ENCODE measurements at regions not wholly inside any gene's neighbourhood (a gene's known extent, or its start where the extent isn't known, plus 50 kb on each side); places are given as distances from the start of the nearest gene placed in this dataset.

DNA sequence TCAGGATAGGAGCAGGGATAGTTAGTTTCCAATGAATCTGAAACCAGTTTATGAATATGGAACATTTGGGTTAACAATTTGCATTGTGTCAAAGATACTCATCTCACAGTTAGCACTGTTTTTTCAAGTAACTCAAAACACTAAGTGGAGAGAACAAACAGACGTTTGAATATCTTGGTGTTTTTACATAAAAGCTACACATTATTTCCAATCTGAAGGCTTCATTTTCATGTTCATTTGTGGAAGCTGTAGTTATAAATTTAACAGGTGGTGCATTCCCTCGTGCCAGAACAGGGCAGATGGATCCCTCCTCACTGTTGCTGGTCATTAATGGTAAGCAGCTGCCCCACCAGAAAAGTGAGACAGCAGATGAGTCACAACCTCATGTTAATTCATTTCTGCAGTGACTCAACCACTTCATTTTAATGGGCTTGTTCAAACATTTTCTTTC lies 286.9 kb downstream of the TMX3 start:
- DNase-seq (ENCODE audit: low read depth in 1 of 2, low spot score in 2 of 2) (no peak), FAIRE-seq (no peak)
- Histone ChIP-seq H3K4me3 (ENCODE audit: extremely low read depth in 1 of 4, insufficient read depth in 2 of 4, low read depth in 3 of 4, low read length in 4 of 4) (no peak overlapping the region), H3K4ac (replicated peaks; ENCODE audit: insufficient read length, low read depth, low read length) (no peak overlapping the region), H3K79me1 (ENCODE audit: low read depth, low read length) (no peaks in the 10 kb centered on the region), H3K79me2 (ENCODE audit: control insufficient read depth in 1 of 2, insufficient read depth in 2 of 2, low read length in 2 of 2) (no peaks in the 10 kb centered on the region), H2BK5ac (ENCODE audit: low read depth, low read length) (no peak overlapping the region), H3K27ac (ENCODE audit: low read depth, low read length) (no peak overlapping the region), H3K4me2 (ENCODE audit: insufficient read depth in 1 of 2, low read depth in 2 of 2, low read length in 2 of 2) (no peak overlapping the region), H4K20me1 (replicated peaks in 1 of 2; ENCODE audit: control insufficient read depth in 1 of 2, insufficient read depth in 2 of 2, low read length in 2 of 2) (no peaks in the 10 kb centered on the region), H4K91ac (replicated peaks; ENCODE audit: insufficient read length, low read length) (no peak overlapping the region), H2AFZ (ENCODE audit: low read length) (no peak overlapping the region), H3K4me1 (replicated peaks in 1 of 4; ENCODE audit: control insufficient read depth in 3 of 4, insufficient read depth in 4 of 4, low read length in 3 of 4) (no peaks in the 10 kb centered on the region), H3K56ac (replicated peaks; ENCODE audit: insufficient read length, low read depth, low read length) (no peak overlapping the region), H3K9me3 (ENCODE audit: insufficient read depth in 2 of 2, low read depth in 1 of 2, low read length in 1 of 2) (no peaks in the 10 kb centered on the region), H3K9ac (replicated peaks in 1 of 4; ENCODE audit: extremely low read depth in 1 of 4, low read depth in 3 of 4, low read length in 3 of 4) (no peak overlapping the region), H3K23me2 (ENCODE audit: low read depth, low read length) (no peaks in the 10 kb centered on the region), H3K18ac (ENCODE audit: extremely low read depth, low read length) (no peak overlapping the region), H2BK120ac (replicated peaks; ENCODE audit: low read depth, low read length) (no peak overlapping the region), H2BK20ac (ENCODE audit: low read length) (no peak overlapping the region), H2BK15ac (ENCODE audit: low read length) (no peak overlapping the region), H3K23ac (ENCODE audit: insufficient read length) (no peak overlapping the region), H3K36me3 (ENCODE audit: control insufficient read depth in 2 of 4, insufficient read depth in 4 of 4, low read length in 3 of 4) (no peaks in the 10 kb centered on the region), H2BK12ac (ENCODE audit: low read depth, low read length) (no peak overlapping the region), H2AK5ac (ENCODE audit: low read depth, low read length) (no peak overlapping the region), H3K27me3 (replicated peaks in 1 of 4; ENCODE audit: control insufficient read depth in 3 of 4, extremely low read depth in 1 of 4, insufficient read depth in 3 of 4, low read length in 3 of 4) (no peaks in the 10 kb centered on the region), H4K5ac (ENCODE audit: insufficient read length, low read depth, low read length) (no peak overlapping the region), H4K8ac (ENCODE audit: extremely low read depth, insufficient read depth, low read length) (no peak overlapping the region), H3K14ac (ENCODE audit: insufficient read length) (no peak overlapping the region)
- 78% methylated on average over 2 of the region's 2 CpGs; no CpG with 5 or more reads in 1 of the 2 experiments for WGBS, 2 experiments (ENCODE audit: extremely low coverage in 1 of 2, insufficient coverage in 1 of 2, insufficient read length in 1 of 2, insufficient replicate concordance in 2 of 2, low coverage in 1 of 2, low lambda C conversion rate in 2 of 2, missing lambda C conversion rate in 1 of 2)
- CTCF ChIA-PET (ENCODE audit: partially characterized antibody) = no interaction called here
- TF ChIP-seq SUZ12 (IDR thresholded peaks at IDR 0.05; ENCODE audit: low read length) (no peak), TEAD4 (IDR thresholded peaks at IDR 0.05; ENCODE audit: low read depth, low read length) (no peak), JUN (IDR thresholded peaks at IDR 0.05; ENCODE audit: low read depth, low read length) (no peak), JUND (IDR thresholded peaks at IDR 0.05; ENCODE audit: low read length) (no peak), TCF12 (IDR thresholded peaks at IDR 0.05; ENCODE audit: low read depth, low read length) (no peak), CHD1 (IDR thresholded peaks at IDR 0.05; ENCODE audit: low read depth, low read length) (no peak), PHF8 (conservative IDR thresholded peaks at IDR 0.05; ENCODE audit: low read depth, low read length) (no peak), FOSL1 (IDR thresholded peaks at IDR 0.05; ENCODE audit: insufficient read depth, low read depth, low read length) (no peak), TAF7 (optimal IDR thresholded peaks at IDR 0.05; ENCODE audit: borderline replicate concordance, low read depth, low read length) (no peak), SRF (IDR thresholded peaks at IDR 0.05; ENCODE audit: low read depth, low read length) (no peak), SP1 (IDR thresholded peaks at IDR 0.05; ENCODE audit: low read depth, low read length) (no peak), RBBP5 (IDR thresholded peaks at IDR 0.05; ENCODE audit: borderline replicate concordance, low read depth, low read length) (no peak), KDM5A (IDR thresholded peaks at IDR 0.05; ENCODE audit: low read length) (no peak), NRF1 (IDR thresholded peaks at IDR 0.05; ENCODE audit: low read depth, low read length) (no peak), KDM4A (IDR thresholded peaks at IDR 0.05; ENCODE audit: low read depth, low read length, severe bottlenecking) (no peak)
- TF ChIP-seq, protein P1, sequence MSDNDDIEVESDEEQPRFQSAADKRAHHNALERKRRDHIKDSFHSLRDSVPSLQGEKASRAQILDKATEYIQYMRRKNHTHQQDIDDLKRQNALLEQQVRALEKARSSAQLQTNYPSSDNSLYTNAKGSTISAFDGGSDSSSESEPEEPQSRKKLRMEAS (IDR thresholded peaks at IDR 0.05) = no peak
- POLR2A ChIA-PET (ENCODE audit: partially characterized antibody) = no interaction called here
